ENCODE measurements at regions not wholly inside any gene's neighbourhood (a gene's known extent, or its start where the extent isn't known, plus 50 kb on each side); places are given as distances from the start of the nearest gene placed in this dataset.

- no peak for DNase-seq
Measured at GRCh38 chr1:30511991-30512913, 211.1 kb downstream of the MATN1 start.

GRCh38 chr1:30511563-30511962, 211.8 kb downstream of the MATN1 start:
- no peak for DNase-seq

GRCh38 chr1:30511106-30511505, 212.3 kb downstream of the MATN1 start:
- no peak for DNase-seq

GRCh38 chr1:30509670-30510069, 213.7 kb downstream of the MATN1 start:
- DNase-seq = no peak

GRCh38 chr1:30508611-30509010, 214.8 kb downstream of the MATN1 start:
- no peak for DNase-seq

GRCh38 chr1:30508175-30508448, 215.3 kb downstream of the MATN1 start:
- no peak for DNase-seq

GRCh38 chr1:30507401-30508174, 215.8 kb downstream of the MATN1 start:
- no peak for DNase-seq

GRCh38 chr1:30507016-30507312, 216.4 kb downstream of the MATN1 start:
- no peak for DNase-seq

- DNase-seq = no peak
Measured at GRCh38 chr1:30506291-30507015, 216.9 kb downstream of the MATN1 start.

GRCh38 chr1:30505853-30506252, 217.5 kb downstream of the MATN1 start:
- no peak for DNase-seq

GRCh38 chr1:30492451-30492850, 230.9 kb downstream of the MATN1 start:
- DNase-seq = no peak

GRCh38 chr1:30491831-30492230, 231.6 kb downstream of the MATN1 start:
- DNase-seq = no peak

- no peak for DNase-seq
Measured at GRCh38 chr1:30490554-30491053, 232.8 kb downstream of the MATN1 start.

GRCh38 chr1:30489737-30490389, 233.5 kb downstream of the MATN1 start:
- DNase-seq = no peak

- DNase-seq = no peak
Measured at GRCh38 chr1:30488324-30488913, 235.0 kb downstream of the MATN1 start.

GRCh38 chr1:30487042-30487441, 236.3 kb downstream of the MATN1 start:
- no peak for DNase-seq

GRCh38 chr1:30485072-30485471, 238.3 kb downstream of the MATN1 start:
- no peak for DNase-seq

GRCh38 chr1:30484668-30485067, 238.7 kb downstream of the MATN1 start:
- no peak for DNase-seq

GRCh38 chr1:30479575-30479974, 243.8 kb downstream of the MATN1 start:
- no peak for DNase-seq

GRCh38 chr1:30478799-30479563, 244.4 kb downstream of the MATN1 start:
- no peak for DNase-seq

GRCh38 chr1:30478283-30478682, 245.1 kb downstream of the MATN1 start:
- no peak for DNase-seq

- DNase-seq = no peak
Measured at GRCh38 chr1:30477588-30477987, 245.8 kb downstream of the MATN1 start.
